Esophagus muscularis mucosa (tissue), 4 donors: ENCODE measurements at regions not wholly inside any gene's neighbourhood (a gene's known extent, or its start where the extent isn't known, plus 50 kb on each side); places are given as distances from the start of the nearest gene placed in this dataset.
"Not testable (repeated sequence)": the region's sequence is repeated elsewhere in the genome, so short reads cannot be mapped to it uniquely, and the experiment has no call there.

ENCODE experiments used
- DNase-seq: peaks from one replicate; pipeline ENCODE4 v3.0.0-alpha.2; 2017; ENCODE audit errors: extremely low spot score
- H3K27ac ChIP-seq, 4 donors: fragments of 200-600 bp; sonication (generic); replicated peaks in 1 of 4; 1 replicate in 3 of 4; 2 replicates in 1 of 4; pipeline ENCODE4 v1.5.1; 2016 to 2019; ENCODE audit warnings: mild to moderate bottlenecking in 1 of 4
- H3K27me3 ChIP-seq, 4 donors: fragments of 200-600 bp; sonication (generic); one replicate each; pipeline versions ENCODE4 v1.5.1 to v1.6.0; 2016 to 2019
- H3K36me3 ChIP-seq, 4 donors: fragments of 200-600 bp; sonication (generic); one replicate each; pipeline ENCODE4 v1.5.1; 2016 to 2019
- H3K4me1 ChIP-seq, 4 donors: fragments of 200-600 bp; sonication (generic); one replicate each; pipeline ENCODE4 v1.5.1; 2016 to 2019
- H3K4me3 ChIP-seq, 4 donors: fragments of 200-600 bp; sonication (generic); 1 replicate in 2 of 4; 2 replicates in 2 of 4; pipeline ENCODE4 v1.5.1; 2016 to 2019; ENCODE audit warnings: mild to moderate bottlenecking in 4 of 4, moderate library complexity in 1 of 4
- H3K9me3 ChIP-seq, 4 donors: fragments of 200-600 bp; sonication (generic); 1 replicate in 3 of 4; 2 replicates in 1 of 4; pipeline ENCODE4 v1.5.1; 2016 to 2019
- CTCF ChIP-seq, 3 experiments: fragments of 200-600 bp in 2 of 3; fragments of 450-650 bp in 1 of 3; sonication (generic) in 2 of 3; IDR thresholded peaks; one replicate each; pipeline ENCODE4 v1.5.1; 2017 to 2019; ENCODE audit warnings: antibody characterized with exemption in 3 of 3, mild to moderate bottlenecking in 2 of 3, moderate library complexity in 1 of 3
- EP300 ChIP-seq: sonication (generic); formaldehyde crosslinking; IDR thresholded peaks from one replicate; pipeline ENCODE4 v1.6.1; 2017; ENCODE audit warnings: antibody characterized with exemption
- POLR2A ChIP-seq: fragments of 450-650 bp; IDR thresholded peaks from one replicate; pipeline ENCODE4 v1.6.1; 2017; ENCODE audit warnings: antibody characterized with exemption, moderate library complexity, mild to moderate bottlenecking, low read depth
- POLR2AphosphoS5 ChIP-seq, 2 donors: sonication (generic); formaldehyde crosslinking; IDR thresholded peaks; one replicate each; pipeline ENCODE4 v1.6.1; 2017; ENCODE audit warnings: antibody characterized with exemption in 2 of 2
- WGBS: methylation state at CpG from one replicate; pipeline ENCODE4 v1.1.5; 2018; 5-methylcytosine and 5-hydroxymethylcytosine counted together
- intact Hi-C: fragments of 100-400 bp; cut with DNase I; formaldehyde crosslinking; loops from one replicate; pipeline ENCODE4 v1.15.1; 2023

- H3K27ac ChIP-seq, H3K9me3 ChIP-seq, DNase-seq, H3K27me3 ChIP-seq, intact Hi-C loops, H3K4me3 ChIP-seq, H3K4me1 ChIP-seq, H3K36me3 ChIP-seq: not testable (repeated sequence)
- 84% methylated on average over 5 of the region's 5 CpGs for WGBS
Observed at GRCh38 chr12:76292891-76293290, 55.3 kb downstream of the BBS10 start.

GRCh38 chr12:76292305-76292704, 55.9 kb downstream of the BBS10 start:
- intact Hi-C loops, DNase-seq: not testable (repeated sequence)

GRCh38 chr12:76290963-76291859, 57.0 kb downstream of the BBS10 start:
- H3K4me3 ChIP-seq = no peak overlapping the region
- no peaks in the 10 kb centered on the region for H3K36me3 ChIP-seq
- intact Hi-C loops = no loop called here
- no peaks in the 10 kb centered on the region for H3K9me3 ChIP-seq
- H3K4me1 ChIP-seq = no peaks in the 10 kb centered on the region
- TF ChIP-seq EP300 (no peak), POLR2AphosphoS5 (IDR thresholded peaks at IDR 0.05) (no peak), POLR2A (no peak), CTCF (IDR thresholded peaks at IDR 0.05) (no peak)
- DNase-seq = no peak
- H3K27ac ChIP-seq = no peak overlapping the region
- 83% methylated on average over 3 of the region's 3 CpGs for WGBS
- no peaks in the 10 kb centered on the region for H3K27me3 ChIP-seq

More at GRCh38 chr12:76292305-76292704, 55.9 kb downstream of the BBS10 start:
- H3K27ac ChIP-seq, H3K36me3 ChIP-seq, H3K9me3 ChIP-seq, H3K27me3 ChIP-seq, H3K4me1 ChIP-seq, H3K4me3 ChIP-seq: not testable (repeated sequence)
- WGBS = 87% methylated on average over 8 of the region's 8 CpGs

GRCh38 chr12:76288218-76288617, 60.0 kb downstream of the BBS10 start:
- Histone ChIP-seq H3K27ac (no peak overlapping the region), H3K9me3 (no peaks in the 10 kb centered on the region), H3K4me1 (no peaks in the 10 kb centered on the region), H3K36me3 (no peaks in the 10 kb centered on the region), H3K4me3 (no peak overlapping the region), H3K27me3 (no peaks in the 10 kb centered on the region)
- TF ChIP-seq EP300 (no peak), POLR2A (no peak), POLR2AphosphoS5 (IDR thresholded peaks at IDR 0.05) (no peak), CTCF (IDR thresholded peaks at IDR 0.05) (no peak)
- intact Hi-C loops = no loop called here
- DNase-seq = no peak

GRCh38 chr12:76284816-76285750, 63.1 kb downstream of the BBS10 start:
- intact Hi-C loops = no loop called here
- TF ChIP-seq POLR2AphosphoS5 (IDR thresholded peaks at IDR 0.05) = no peak
- no peak for TF ChIP-seq CTCF (IDR thresholded peaks at IDR 0.05)
- TF ChIP-seq POLR2A = no peak
- TF ChIP-seq EP300 = no peak
- WGBS = 84% methylated on average over 5 of the region's 5 CpGs
- Histone ChIP-seq H3K4me3 (no peak overlapping the region), H3K27ac (no peak overlapping the region), H3K36me3 (no peaks in the 10 kb centered on the region), H3K27me3 (no peaks in the 10 kb centered on the region), H3K9me3 (no peaks in the 10 kb centered on the region), H3K4me1 (no peaks in the 10 kb centered on the region)
- no peak for DNase-seq
